ENCODE measurements at regions not wholly inside any gene's neighbourhood (a gene's known extent, or its start where the extent isn't known, plus 50 kb on each side); places are given as distances from the start of the nearest gene placed in this dataset.
"Not testable (repeated sequence)": the region's sequence is repeated elsewhere in the genome, so short reads cannot be mapped to it uniquely, and the experiment has no call there.

DNA sequence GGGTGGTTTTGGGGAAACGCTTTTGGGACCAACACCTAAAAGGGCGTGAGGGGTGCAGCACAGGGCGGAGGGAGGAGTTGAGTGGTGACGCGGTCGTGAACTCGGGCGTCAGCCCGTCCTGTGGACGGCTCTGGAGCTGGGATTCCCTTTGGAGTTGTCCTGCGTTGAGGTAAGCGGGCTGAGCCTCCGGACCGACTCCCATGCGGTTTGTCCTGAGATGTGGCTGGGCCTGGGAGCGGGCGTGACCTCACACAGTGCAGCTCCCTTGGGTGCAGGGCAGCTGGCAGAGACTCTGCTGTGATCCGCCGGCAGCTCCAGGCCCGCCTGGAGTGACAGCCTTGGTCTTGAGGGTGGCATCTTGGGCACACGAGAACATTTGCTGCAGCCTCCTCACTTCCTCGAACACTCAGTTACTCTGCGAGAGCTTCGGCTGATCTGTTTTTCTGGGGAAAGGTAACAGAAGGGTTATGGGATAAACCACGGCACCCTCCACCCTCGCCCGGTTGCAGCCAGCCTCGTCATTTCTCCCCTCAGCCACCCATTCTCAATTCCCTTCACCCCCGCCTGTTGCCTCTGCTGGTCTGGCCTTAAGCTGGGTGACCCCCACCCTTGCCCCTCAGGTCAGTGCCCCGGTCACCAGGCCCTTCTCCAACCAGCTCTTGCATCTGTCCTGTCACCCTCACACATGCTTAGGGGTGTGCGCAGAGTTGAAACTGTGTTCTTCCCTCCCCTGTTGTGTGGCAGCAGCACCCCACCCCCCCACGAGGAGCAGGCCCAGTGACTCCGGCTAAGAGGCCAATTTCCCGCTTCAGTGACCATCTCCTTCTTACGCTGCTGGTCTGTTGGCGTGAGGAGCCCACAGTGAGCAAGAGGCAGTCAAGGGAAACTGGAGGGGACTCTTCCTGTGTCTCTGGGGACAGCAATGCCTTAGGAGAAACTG lies 94.2 kb upstream of the COL5A1 start:
- no peak for DNase-seq

GRCh38 chr9:134548185-134548584 lies 93.4 kb upstream of the COL5A1 start:
- no peak for DNase-seq

DNA sequence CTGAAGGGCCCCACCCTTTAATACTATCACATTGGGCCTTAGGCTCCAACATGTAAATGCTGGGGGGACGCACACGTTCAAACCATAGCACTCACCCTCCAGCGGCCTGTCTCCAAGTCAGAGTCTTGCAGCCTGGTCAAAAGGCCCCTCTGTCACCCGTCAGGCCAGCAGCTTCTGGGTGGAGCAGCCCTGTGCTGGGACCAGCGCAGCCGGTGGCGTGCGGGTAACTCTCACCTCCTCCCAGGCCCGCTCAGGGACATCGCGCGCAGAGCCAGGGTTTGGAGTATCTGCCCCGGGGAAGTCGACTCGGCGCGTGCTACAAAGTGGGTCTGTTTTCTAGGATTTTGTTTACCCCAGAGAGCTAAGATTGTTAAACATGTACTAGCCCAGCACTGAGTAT lies 93.0 kb upstream of the COL5A1 start:
- no peak for DNase-seq

GRCh38 chr9:134549336-134549735 lies 92.3 kb upstream of the COL5A1 start:
- DNase-seq, result no peak

DNA sequence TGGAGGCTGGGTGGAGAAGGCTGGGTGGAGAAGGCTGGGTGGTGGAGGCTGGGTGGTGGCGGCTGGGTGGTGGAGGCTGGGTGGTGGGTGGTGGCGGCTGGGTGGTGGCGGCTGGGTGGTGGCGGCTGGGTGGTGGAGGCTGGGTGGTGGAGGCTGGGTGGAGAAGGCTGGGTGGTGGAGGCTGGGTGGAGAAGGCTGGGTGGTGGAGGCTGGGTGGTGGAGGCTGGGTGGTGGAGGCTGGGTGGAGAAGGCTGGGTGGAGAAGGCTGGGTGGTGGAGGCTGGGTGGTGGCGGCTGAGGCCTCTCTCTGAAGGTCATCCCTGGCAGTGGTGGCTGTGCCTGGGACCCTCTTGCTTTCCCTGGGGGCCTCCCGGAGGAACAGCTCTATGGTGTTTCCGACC lies 91.5 kb upstream of the COL5A1 start:
- DNase-seq, result not testable (repeated sequence)

DNA sequence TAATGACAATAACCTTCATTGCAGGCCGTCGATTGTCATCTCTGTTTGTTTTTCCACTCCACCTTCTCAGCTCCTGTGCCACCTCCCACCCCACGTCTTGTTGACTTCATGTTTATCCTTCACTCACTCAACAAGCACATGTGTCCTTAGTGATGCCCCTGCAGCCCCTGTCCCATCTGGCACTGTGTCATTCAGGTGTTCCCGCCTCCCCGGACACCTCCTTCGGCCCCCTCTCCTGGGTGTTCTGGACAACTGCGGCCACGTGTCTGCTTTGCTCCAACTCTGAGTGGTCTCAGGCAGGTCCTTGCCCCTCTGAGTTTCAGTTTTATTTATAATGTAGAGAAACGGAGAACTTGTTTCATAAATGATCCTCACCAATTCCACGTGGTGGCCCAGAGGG lies 91.0 kb upstream of the COL5A1 start:
- no peak for DNase-seq

DNA sequence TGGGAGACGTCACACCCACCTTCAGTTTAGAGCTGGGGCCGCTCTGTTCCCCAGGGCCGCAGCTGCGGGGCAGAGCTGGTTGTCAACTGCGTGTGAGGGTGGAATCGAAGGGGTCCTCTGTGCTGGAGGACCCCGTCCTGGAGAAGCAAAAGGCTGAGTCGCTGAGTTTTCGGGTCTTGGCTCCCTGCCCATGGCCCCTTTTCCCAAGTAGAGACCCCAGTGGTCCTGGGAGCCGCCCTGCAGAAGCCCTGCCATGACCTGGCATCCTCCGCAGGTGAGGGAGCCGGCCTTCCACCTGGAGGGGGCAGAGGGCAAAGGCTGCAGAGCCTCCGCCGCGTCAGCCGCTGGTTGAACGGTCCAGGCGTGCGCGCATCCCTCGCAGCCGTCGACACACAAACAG lies 90.4 kb upstream of the COL5A1 start:
- no peak for DNase-seq

DNA sequence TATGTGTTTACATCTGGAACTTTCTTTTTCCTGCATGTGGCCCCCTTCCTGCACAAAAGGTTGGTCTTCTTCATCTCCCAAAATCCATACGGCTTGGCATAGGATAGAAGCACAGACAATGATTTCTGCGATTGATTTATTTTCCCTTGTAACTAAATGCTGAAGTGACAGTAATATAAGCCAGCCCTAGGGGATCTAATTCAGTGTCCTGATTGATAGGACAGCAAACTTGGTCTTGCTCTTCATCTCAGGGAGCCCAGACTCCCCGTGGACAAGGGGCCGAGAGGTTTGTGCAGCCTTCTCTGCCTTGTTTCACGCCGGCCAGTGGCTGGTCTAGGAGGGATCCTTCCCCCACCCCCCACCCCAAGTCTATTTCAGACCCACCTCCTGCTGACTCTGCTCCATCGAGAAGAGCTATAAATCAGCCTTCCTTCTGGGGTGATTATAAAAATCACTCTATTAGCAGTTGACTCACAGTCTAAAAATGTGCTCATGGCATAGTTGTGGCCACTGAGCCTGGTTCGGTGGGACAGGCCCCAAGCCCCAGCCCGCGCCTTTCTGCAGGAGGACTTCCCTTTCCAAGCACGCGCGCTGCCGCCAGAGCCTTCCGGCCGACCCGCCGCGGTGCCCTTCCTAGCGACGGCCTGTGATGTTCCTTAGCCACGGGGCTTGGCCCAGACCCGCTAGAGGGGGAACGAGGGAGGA lies 89.8 kb upstream of the COL5A1 start:
- no peak for DNase-seq

DNA sequence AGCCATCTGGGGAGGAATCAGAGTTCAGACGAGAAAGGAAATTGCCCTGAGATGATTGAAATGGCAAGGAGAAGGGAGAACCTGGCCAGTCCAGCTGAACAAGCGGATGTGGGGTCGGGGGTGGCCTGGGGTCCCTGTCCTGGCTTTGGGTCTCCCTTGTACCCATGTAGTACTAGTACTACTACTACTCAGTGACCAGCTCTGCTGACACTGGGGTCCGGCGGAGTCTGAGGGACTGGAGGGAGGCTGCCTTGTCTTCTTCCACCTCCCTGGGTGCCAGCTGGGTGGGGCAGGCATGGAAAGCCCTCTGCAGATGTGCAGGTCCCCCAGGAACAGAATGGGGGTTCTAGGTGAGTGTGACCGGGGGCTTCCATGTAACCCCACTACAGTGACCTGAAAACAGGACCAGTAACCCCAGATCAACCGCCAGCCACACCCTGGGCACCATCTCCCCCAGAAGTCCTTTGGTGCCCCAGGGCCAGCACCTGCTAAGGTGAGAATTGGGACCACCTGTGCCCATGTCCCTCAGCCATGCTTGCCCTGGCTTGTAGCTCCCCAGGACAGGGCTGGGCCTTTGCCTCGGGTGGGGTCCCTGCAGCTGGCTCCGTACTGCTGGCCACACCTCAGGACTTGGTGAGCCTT lies 89.1 kb upstream of the COL5A1 start:
- no peak for DNase-seq

- no peak for DNase-seq
Observed at GRCh38 chr9:134553061-134553891, 88.3 kb upstream of the COL5A1 start.

GRCh38 chr9:134553996-134554372 lies 87.6 kb upstream of the COL5A1 start:
- DNase-seq, result no peak

GRCh38 chr9:134554373-134555093 lies 87.1 kb upstream of the COL5A1 start:
- no peak for DNase-seq

DNA sequence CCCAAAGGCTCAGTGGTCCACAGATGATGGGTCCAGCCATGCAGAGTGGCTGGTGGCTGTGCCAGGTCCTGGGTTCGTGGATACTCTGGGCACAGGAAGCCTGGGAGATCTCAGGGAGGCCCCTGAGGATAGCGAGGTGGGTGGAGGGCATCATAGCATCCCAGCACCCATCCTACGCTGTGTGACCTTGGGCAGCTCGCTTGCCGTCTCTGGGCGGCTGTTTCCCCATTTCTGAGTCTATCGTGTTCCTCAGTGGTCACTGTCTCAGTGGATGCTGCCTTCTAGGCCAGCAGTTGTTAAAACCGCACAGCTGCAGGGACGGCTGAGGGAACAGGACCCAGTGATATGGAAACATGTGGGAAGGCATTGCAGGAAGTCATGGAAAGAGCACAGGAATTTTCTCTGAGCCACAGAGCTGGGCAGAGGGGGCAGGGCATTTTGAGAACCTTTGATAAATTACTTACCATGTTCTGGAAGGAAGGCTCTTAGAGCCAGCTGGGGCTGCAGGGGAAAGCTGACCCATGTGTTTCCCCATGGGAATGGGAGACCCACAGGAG lies 86.4 kb upstream of the COL5A1 start:
- DNase-seq, result no peak

DNA sequence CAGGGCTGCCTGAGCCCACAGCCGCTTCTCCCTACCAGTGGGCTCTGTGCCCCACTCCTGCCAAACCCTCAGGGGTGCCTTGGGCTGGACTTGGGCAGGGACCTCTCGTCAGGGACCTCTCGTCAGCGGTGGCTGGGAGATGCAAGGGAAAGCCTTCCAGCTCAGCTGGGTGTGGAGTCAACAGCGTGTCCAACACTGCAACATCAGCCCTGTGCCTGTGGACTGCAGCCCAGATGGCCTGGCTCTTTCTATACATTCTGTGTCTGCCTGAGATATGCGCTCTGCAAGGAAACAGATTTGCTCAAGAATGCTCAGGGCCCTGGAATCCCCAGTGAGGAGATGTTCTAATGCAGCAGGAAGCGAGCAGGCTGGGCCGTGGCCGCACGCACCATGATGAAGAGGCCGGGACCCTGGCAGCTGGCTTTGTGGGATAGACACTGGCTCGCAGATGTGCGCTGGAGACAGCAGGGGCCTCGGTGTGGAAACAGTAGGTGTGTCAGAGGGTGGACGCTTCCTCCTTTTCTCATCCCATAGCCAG lies 85.0 kb upstream of the COL5A1 start:
- no peak for DNase-seq

- no peak for DNase-seq
Observed at GRCh38 chr9:134557331-134557730, 84.3 kb upstream of the COL5A1 start.

GRCh38 chr9:134558124-134558905 lies 83.3 kb upstream of the COL5A1 start:
- no peak for DNase-seq

DNA sequence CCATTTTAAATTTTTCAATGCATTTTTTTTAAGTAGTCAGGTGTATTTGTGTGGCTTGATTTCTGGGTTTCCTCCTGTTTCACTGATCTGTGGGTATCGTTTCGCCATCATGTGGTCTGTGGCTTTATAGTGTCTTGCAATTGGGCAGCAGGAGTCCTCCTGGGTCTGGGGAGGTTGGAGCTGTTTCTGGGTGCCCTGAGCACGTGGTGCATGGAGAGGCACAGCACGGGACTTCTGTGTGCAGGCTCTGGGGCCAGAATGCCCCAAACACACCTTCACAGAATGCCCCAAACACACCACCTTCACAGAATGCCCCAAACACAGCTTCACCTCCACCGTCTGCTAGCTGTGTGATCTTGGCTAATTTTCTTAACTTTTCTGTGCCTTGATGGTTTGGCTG lies 82.6 kb upstream of the COL5A1 start:
- no peak for DNase-seq

GRCh38 chr9:134560206-134560605 lies 81.4 kb upstream of the COL5A1 start:
- no peak for DNase-seq

- DNase-seq, result no peak
Observed at GRCh38 chr9:134560654-134561053, 80.9 kb upstream of the COL5A1 start.

- DNase-seq, result no peak
Observed at GRCh38 chr9:134561427-134562145, 80.0 kb upstream of the COL5A1 start.

All from activated T-cell treated with anti-CD3 and anti-CD28 coated beads, Interleukin-2, amount 50 U/mL, for 1 hour (primary cell).